NT2/D1 (cell line): ENCODE measurements at regions not wholly inside any gene's neighbourhood (a gene's known extent, or its start where the extent isn't known, plus 50 kb on each side); places are given as distances from the start of the nearest gene placed in this dataset.

ENCODE experiments used
- SUZ12 ChIP-seq: IDR thresholded peaks from 2 replicates; pipeline ENCODE4 v1.6.1; 2011; ENCODE audit not compliant: insufficient read length, insufficient read depth; ENCODE audit errors: extremely low read depth
- YY1 ChIP-seq: IDR thresholded peaks from 2 replicates; pipeline ENCODE4 v1.6.1; 2011; ENCODE audit not compliant: insufficient read length, insufficient read depth
- ZNF274 ChIP-seq: IDR thresholded peaks from 2 replicates; pipeline ENCODE4 v1.6.1; 2011; ENCODE audit warnings: mild to moderate bottlenecking, low read depth, low read length

DNA sequence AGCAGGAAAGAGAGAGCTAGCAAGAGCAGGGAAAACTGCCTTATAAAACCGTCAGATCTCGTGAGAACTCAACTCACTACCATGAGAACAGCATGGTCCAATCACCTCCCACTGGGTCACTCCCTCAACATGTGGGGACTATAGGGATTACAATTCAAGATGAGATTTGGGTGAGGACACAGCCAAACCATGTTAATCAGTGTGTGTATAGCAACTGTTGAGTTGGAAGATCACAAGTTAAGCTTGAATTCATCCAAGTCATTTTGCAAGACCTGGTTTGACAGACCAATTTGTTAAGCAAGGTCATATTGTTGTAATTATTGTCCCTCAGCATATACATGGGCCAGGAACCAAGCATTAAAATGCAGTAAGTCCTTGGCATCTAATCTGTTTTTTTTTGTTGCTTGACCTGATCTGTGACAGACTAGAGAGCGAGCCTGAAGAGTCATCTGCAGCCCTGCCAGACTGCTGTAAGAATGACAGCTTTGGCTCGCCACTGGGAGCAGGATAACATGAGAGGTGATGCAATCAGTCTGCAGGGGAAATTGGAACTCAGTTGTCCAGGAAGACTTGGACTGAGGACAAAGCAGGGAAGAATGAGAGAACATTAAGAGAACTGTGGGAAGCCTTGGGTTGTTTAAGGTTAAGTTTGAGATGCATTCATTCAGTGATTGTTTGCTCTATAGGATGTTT lies 297.6 kb upstream of the SEL1L start:
- TF ChIP-seq YY1 = no peak
- no peak for TF ChIP-seq SUZ12
- TF ChIP-seq ZNF274 = no peak
